NK-92 (cell line): ENCODE measurements at regions not wholly inside any gene's neighbourhood (a gene's known extent, or its start where the extent isn't known, plus 50 kb on each side); places are given as distances from the start of the nearest gene placed in this dataset.

ENCODE experiments used
- DNase-seq: peaks from one replicate; lab custom pipeline; 2025; ENCODE audit not compliant: unreplicated experiment; lab: John Stamatoyannopoulos, UW

GRCh38 chr12:107223821-107224220 lies 130.5 kb upstream of the CRY1 start:
- DNase-seq = no peak

GRCh38 chr12:107225635-107226034 lies 132.3 kb upstream of the CRY1 start:
- DNase-seq = no peak

- no peak for DNase-seq
These were observed 132.8 kb upstream of the CRY1 start for GRCh38 chr12:107226126-107226525.

- no peak for DNase-seq
These were observed 134.7 kb upstream of the CRY1 start for GRCh38 chr12:107228076-107228475.

- DNase-seq = no peak
These were observed 136.5 kb upstream of the CRY1 start for GRCh38 chr12:107229827-107230226.

GRCh38 chr12:107231303-107231702 lies 138.0 kb upstream of the CRY1 start:
- no peak for DNase-seq

- DNase-seq = no peak
These were observed 140.2 kb upstream of the CRY1 start for GRCh38 chr12:107233551-107233950.

GRCh38 chr12:107235600-107235999 lies 142.3 kb upstream of the CRY1 start:
- no peak for DNase-seq

- DNase-seq = no peak
These were observed 143.6 kb upstream of the CRY1 start for GRCh38 chr12:107236824-107237511.

GRCh38 chr12:107238296-107238695 lies 144.9 kb upstream of the CRY1 start:
- no peak for DNase-seq

GRCh38 chr12:107241411-107241810 lies 148.1 kb upstream of the CRY1 start:
- DNase-seq = no peak

GRCh38 chr12:107242189-107242588 lies 148.8 kb upstream of the CRY1 start:
- no peak for DNase-seq

GRCh38 chr12:107243341-107243740 lies 150.0 kb upstream of the CRY1 start:
- no peak for DNase-seq

GRCh38 chr12:107244584-107244983 lies 151.2 kb upstream of the CRY1 start:
- no peak for DNase-seq

- DNase-seq = no peak
These were observed 154.3 kb upstream of the CRY1 start for GRCh38 chr12:107247650-107248049.

GRCh38 chr12:107248187-107248586 lies 154.8 kb upstream of the CRY1 start:
- no peak for DNase-seq

GRCh38 chr12:107251288-107251687 lies 157.9 kb upstream of the CRY1 start:
- DNase-seq = no peak

GRCh38 chr12:107253361-107253760 lies 160.0 kb upstream of the CRY1 start:
- no peak for DNase-seq

- no peak for DNase-seq
These were observed 161.0 kb upstream of the CRY1 start for GRCh38 chr12:107254258-107254856.

GRCh38 chr12:107258780-107259179 lies 165.4 kb upstream of the CRY1 start:
- DNase-seq = no peak

- no peak for DNase-seq
These were observed 170.6 kb upstream of the CRY1 start for GRCh38 chr12:107263980-107264379.

GRCh38 chr12:107264667-107265066 lies 171.3 kb upstream of the CRY1 start:
- DNase-seq = no peak

GRCh38 chr12:107267604-107268003 lies 174.3 kb upstream of the CRY1 start:
- DNase-seq = no peak
